Effector memory CD8-positive, alpha-beta T cell (primary cell): ENCODE measurements at regions not wholly inside any gene's neighbourhood (a gene's known extent, or its start where the extent isn't known, plus 50 kb on each side); places are given as distances from the start of the nearest gene placed in this dataset.
"Not testable (repeated sequence)": the region's sequence is repeated elsewhere in the genome, so short reads cannot be mapped to it uniquely, and the experiment has no call there.

Source experiments
- ATAC-seq: fragments of 150-1000 bp; cut with Tn5 transposase; replicated peaks from 2 replicates; pipeline ENCODE4 v1.10.0; 2021; ENCODE audit warnings: mild to moderate bottlenecking, moderate library complexity
- DNase-seq, 3 experiments: peaks; one replicate each; pipeline ENCODE4 v3.0.0; 2021
- H3K27ac Mint-ChIP-seq, 2 donors: one replicate each; pipeline ENCODE4 v1.8.0; 2022; ENCODE audit warnings: mild to moderate bottlenecking in 2 of 2, mixed read lengths in 2 of 2, moderate library complexity in 2 of 2
- H3K27me3 Mint-ChIP-seq, 2 donors: one replicate each; pipeline ENCODE4 v1.8.0; 2022; ENCODE audit warnings: mixed read lengths in 2 of 2
- H3K36me3 Mint-ChIP-seq: one replicate; pipeline ENCODE4 v1.8.0; 2022; ENCODE audit warnings: mild to moderate bottlenecking, moderate library complexity, mixed read lengths; ENCODE audit not compliant: insufficient read depth
- H3K4me1 Mint-ChIP-seq, 2 donors: one replicate each; pipeline ENCODE4 v1.8.0; 2022; ENCODE audit warnings: low read depth in 2 of 2, mixed read lengths in 2 of 2
- H3K4me3 Mint-ChIP-seq, 2 donors: one replicate each; pipeline ENCODE4 v1.8.0; 2022; ENCODE audit warnings: mild to moderate bottlenecking in 2 of 2, mixed read lengths in 2 of 2, moderate library complexity in 2 of 2
- H3K9me3 Mint-ChIP-seq, 2 donors: one replicate each; pipeline ENCODE4 v1.8.0; 2022; ENCODE audit warnings: mixed read lengths in 2 of 2

GRCh38 chr20:26009402-26010223 is 313.0 kb upstream of the ZNF337 start:
- peak overlapping the region; percentile 78 to 80 for H3K4me3 Mint-ChIP-seq
- ATAC-seq, H3K4me1 Mint-ChIP-seq: not testable (repeated sequence)

GRCh38 chr20:26008026-26008425 is 311.4 kb upstream of the ZNF337 start:
- not testable (repeated sequence) for H3K4me3 Mint-ChIP-seq, H3K36me3 Mint-ChIP-seq, H3K4me1 Mint-ChIP-seq, H3K27me3 Mint-ChIP-seq, ATAC-seq, H3K9me3 Mint-ChIP-seq, H3K27ac Mint-ChIP-seq, DNase-seq

More at GRCh38 chr20:26009402-26010223, 313.0 kb upstream of the ZNF337 start:
- not testable (repeated sequence) for H3K27me3 Mint-ChIP-seq, H3K36me3 Mint-ChIP-seq, H3K9me3 Mint-ChIP-seq
- peak in 1 of 3 experiments; percentile 17 for DNase-seq
- H3K27ac Mint-ChIP-seq, result peak overlapping the region; percentile 46 to 83

GRCh38 chr20:26006164-26006563 is 309.5 kb upstream of the ZNF337 start:
- not testable (repeated sequence) for H3K27me3 Mint-ChIP-seq, H3K27ac Mint-ChIP-seq, DNase-seq, H3K4me3 Mint-ChIP-seq, ATAC-seq, H3K36me3 Mint-ChIP-seq, H3K4me1 Mint-ChIP-seq, H3K9me3 Mint-ChIP-seq

GRCh38 chr20:26003959-26004358 is 307.3 kb upstream of the ZNF337 start:
- H3K36me3 Mint-ChIP-seq, H3K9me3 Mint-ChIP-seq, H3K4me1 Mint-ChIP-seq, H3K27ac Mint-ChIP-seq, ATAC-seq, H3K27me3 Mint-ChIP-seq, H3K4me3 Mint-ChIP-seq, DNase-seq: not testable (repeated sequence)

- H3K27me3 Mint-ChIP-seq, result peaks cover 14 to 35% of the 10 kb centered on the region in 2 donors
- H3K9me3 Mint-ChIP-seq, ATAC-seq, H3K27ac Mint-ChIP-seq, H3K4me3 Mint-ChIP-seq, DNase-seq, H3K36me3 Mint-ChIP-seq, H3K4me1 Mint-ChIP-seq: not testable (repeated sequence)
Observed at GRCh38 chr20:25997367-25998038, 300.9 kb upstream of the ZNF337 start.

GRCh38 chr20:25992146-25992545 is 295.5 kb upstream of the ZNF337 start:
- Mint-ChIP-seq H3K36me3 (peaks cover 4% of the 10 kb centered on the region), H3K27ac (no peak overlapping the region), H3K27me3 (peaks cover 14 to 66% of the 10 kb centered on the region in 2 donors), H3K9me3 (no peaks in the 10 kb centered on the region), H3K4me3 (no peak overlapping the region), H3K4me1 (peaks cover 10 to 11% of the 10 kb centered on the region in 2 donors)
- DNase-seq (no peak), ATAC-seq (no peak)

- Mint-ChIP-seq H3K4me3 (no peak overlapping the region), H3K27ac (no peak overlapping the region), H3K27me3 (peaks cover 14 to 62% of the 10 kb centered on the region in 2 donors), H3K9me3 (no peaks in the 10 kb centered on the region), H3K36me3 (peaks cover 4% of the 10 kb centered on the region), H3K4me1 (peaks cover 12 to 13% of the 10 kb centered on the region in 2 donors)
- DNase-seq, result no peak
- ATAC-seq, result no peak
Observed at GRCh38 chr20:25991756-25992130, 295.1 kb upstream of the ZNF337 start.

- Mint-ChIP-seq H3K4me1 (peaks cover 12 to 13% of the 10 kb centered on the region in 2 donors), H3K27me3 (peaks cover 14 to 57% of the 10 kb centered on the region in 2 donors), H3K4me3 (no peak overlapping the region), H3K27ac (no peak overlapping the region), H3K36me3 (peaks cover 4% of the 10 kb centered on the region), H3K9me3 (no peaks in the 10 kb centered on the region)
- ATAC-seq (no peak), DNase-seq (no peak)
Observed at GRCh38 chr20:25991051-25991755, 294.6 kb upstream of the ZNF337 start.

- not testable (repeated sequence) for H3K27ac Mint-ChIP-seq, DNase-seq, H3K4me3 Mint-ChIP-seq, H3K9me3 Mint-ChIP-seq, ATAC-seq, H3K36me3 Mint-ChIP-seq
- Mint-ChIP-seq H3K27me3 (peaks cover 14 to 57% of the 10 kb centered on the region in 2 donors), H3K4me1 (peaks cover 12 to 20% of the 10 kb centered on the region in 2 donors)
Observed at GRCh38 chr20:25989686-25990085, 293.0 kb upstream of the ZNF337 start.

- H3K4me3 Mint-ChIP-seq, result no peak overlapping the region
- no peak for DNase-seq
- H3K9me3 Mint-ChIP-seq, result no peaks in the 10 kb centered on the region
- H3K4me1 Mint-ChIP-seq, result peaks cover 12 to 20% of the 10 kb centered on the region in 2 donors
- ATAC-seq, result no peak
- peaks cover 13 to 57% of the 10 kb centered on the region in 2 donors for H3K27me3 Mint-ChIP-seq
- no peaks in the 10 kb centered on the region for H3K36me3 Mint-ChIP-seq
- no peak overlapping the region for H3K27ac Mint-ChIP-seq
Observed at GRCh38 chr20:25989196-25989595, 292.5 kb upstream of the ZNF337 start.

- Mint-ChIP-seq H3K27ac (peak overlapping the region; percentile 28 to 34), H3K4me3 (peak overlapping the region; percentile 53 to 72), H3K27me3 (peaks cover 8 to 49% of the 10 kb centered on the region in 2 donors), H3K4me1 (peaks cover 12 to 20% of the 10 kb centered on the region in 2 donors)
- H3K9me3 Mint-ChIP-seq, H3K36me3 Mint-ChIP-seq, ATAC-seq, DNase-seq: not testable (repeated sequence)
Observed at GRCh38 chr20:25987928-25988560, 291.4 kb upstream of the ZNF337 start.

GRCh38 chr20:25987073-25987927 is 290.6 kb upstream of the ZNF337 start:
- ATAC-seq, result peak; percentile 83
- Mint-ChIP-seq H3K4me1 (peaks cover 14 to 20% of the 10 kb centered on the region in 2 donors), H3K36me3 (no peaks in the 10 kb centered on the region), H3K27me3 (peaks cover 7 to 41% of the 10 kb centered on the region in 2 donors), H3K27ac (peak overlapping the region; percentile 28 to 34), H3K9me3 (no peaks in the 10 kb centered on the region), H3K4me3 (peak overlapping the region; percentile 53 to 72)
- DNase-seq, result peak; percentile 33 to 56 (median 40)
